ENCODE measurements at regions not wholly inside any gene's neighbourhood (a gene's known extent, or its start where the extent isn't known, plus 50 kb on each side); places are given as distances from the start of the nearest gene placed in this dataset.

DNA sequence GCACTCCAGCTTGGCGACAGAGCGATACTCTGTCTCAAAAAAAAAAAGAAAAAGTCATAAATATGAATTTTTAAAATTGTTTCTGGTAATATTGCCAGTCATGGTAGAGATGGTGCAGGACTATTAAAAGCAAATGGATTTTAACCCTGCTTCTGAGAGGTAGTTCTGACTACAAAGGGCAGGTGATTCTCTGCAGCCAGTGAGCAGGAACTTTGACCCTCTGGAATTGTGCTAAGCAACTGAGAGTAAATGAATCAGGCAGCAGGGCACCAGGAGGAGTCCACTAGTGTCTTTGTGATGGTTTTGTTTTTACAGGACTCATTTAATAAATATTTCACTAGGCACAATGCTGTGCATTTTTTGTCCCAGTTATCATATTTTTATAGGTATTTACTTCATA is 781.2 kb downstream of the TLE4 start:
- TF ChIP-seq, protein P1, sequence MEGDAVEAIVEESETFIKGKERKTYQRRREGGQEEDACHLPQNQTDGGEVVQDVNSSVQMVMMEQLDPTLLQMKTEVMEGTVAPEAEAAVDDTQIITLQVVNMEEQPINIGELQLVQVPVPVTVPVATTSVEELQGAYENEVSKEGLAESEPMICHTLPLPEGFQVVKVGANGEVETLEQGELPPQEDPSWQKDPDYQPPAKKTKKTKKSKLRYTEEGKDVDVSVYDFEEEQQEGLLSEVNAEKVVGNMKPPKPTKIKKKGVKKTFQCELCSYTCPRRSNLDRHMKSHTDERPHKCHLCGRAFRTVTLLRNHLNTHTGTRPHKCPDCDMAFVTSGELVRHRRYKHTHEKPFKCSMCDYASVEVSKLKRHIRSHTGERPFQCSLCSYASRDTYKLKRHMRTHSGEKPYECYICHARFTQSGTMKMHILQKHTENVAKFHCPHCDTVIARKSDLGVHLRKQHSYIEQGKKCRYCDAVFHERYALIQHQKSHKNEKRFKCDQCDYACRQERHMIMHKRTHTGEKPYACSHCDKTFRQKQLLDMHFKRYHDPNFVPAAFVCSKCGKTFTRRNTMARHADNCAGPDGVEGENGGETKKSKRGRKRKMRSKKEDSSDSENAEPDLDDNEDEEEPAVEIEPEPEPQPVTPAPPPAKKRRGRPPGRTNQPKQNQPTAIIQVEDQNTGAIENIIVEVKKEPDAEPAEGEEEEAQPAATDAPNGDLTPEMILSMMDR (IDR thresholded peaks at IDR 0.05; ENCODE audit: insufficient read depth, low read length, poor library complexity, severe bottlenecking): no peak
- Histone ChIP-seq H3K4me3 (ENCODE audit: low read depth, low read length) (no peak overlapping the region), H3K27me3 (ENCODE audit: control insufficient read depth, insufficient read depth, low read length) (no peaks in the 10 kb centered on the region), H3K36me3 (ENCODE audit: control insufficient read depth, insufficient read depth, low read length) (no peaks in the 10 kb centered on the region)
- no peak for DNase-seq (ENCODE audit: low read depth)

DNA sequence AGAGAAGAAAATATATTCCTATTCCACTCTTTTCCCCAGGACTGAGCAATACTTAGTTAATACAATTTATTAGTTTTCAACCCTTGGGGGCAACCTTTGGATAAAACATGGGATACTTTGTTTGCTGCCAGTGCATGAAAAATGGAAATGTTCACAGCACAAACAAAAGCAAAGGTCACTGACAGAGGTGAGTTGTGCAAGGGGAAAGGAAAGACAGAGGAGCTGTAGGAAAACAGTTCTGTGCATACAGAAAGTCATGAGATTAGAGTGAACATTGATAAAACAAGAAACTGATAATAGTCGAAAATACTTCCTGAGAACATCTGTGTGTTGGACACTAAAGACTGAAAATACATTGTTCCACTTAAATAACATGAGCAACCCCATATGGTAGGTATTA is 779.8 kb downstream of the TLE4 start:
- no peak for DNase-seq (ENCODE audit: low read depth)
- TF ChIP-seq, protein P1 (IDR thresholded peaks at IDR 0.05; ENCODE audit: insufficient read depth, low read length, poor library complexity, severe bottlenecking): no peak
- H3K27me3 ChIP-seq (ENCODE audit: control insufficient read depth, insufficient read depth, low read length): no peaks in the 10 kb centered on the region
- no peaks in the 10 kb centered on the region for H3K36me3 ChIP-seq (ENCODE audit: control insufficient read depth, insufficient read depth, low read length)
- H3K4me3 ChIP-seq (ENCODE audit: low read depth, low read length): no peak overlapping the region

DNA sequence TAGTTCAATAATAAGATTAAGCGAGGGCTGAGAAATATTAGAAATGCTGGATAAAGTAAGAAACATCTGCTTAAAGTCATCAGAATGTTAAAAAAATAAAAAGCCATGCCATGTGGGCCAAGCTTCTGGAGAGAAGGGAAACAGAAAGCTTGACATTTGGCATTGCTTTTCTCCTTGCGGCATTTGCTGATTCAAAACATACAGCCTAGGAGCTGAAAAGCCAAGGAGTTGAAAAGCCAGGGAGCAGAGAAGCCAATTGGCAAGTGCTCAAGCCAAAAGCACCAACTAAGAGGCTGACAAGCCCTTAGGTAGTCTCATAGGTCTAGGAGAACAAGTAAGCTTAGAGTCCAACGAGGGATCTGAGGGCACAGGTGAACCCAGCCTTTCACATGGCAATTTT is 754.3 kb downstream of the TLE4 start:
- H3K36me3 ChIP-seq (ENCODE audit: control insufficient read depth, insufficient read depth, low read length): no peaks in the 10 kb centered on the region
- TF ChIP-seq, protein P1 (IDR thresholded peaks at IDR 0.05; ENCODE audit: insufficient read depth, low read length, poor library complexity, severe bottlenecking): no peak
- H3K27me3 ChIP-seq (ENCODE audit: control insufficient read depth, insufficient read depth, low read length): no peaks in the 10 kb centered on the region
- no peak for DNase-seq (ENCODE audit: low read depth)
- no peak overlapping the region for H3K4me3 ChIP-seq (ENCODE audit: low read depth, low read length)

DNA sequence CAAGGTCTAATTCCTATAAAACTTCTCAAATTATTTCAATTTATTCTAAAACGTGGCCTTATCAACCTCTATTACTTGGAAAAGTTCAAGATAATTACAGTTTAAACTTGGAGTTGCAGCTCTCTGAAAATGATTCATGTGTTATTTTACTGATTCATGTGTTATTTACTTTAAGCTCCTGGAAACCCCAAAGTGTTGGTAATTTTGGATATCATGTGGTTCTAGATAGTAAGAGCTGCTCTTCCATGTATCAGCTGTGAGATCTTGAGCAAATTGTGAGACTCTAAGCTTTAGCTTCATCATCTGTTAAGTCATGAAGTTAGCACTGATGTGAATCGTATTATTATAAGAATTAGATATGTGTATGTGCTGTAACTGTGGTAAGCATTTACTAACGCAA is 749.2 kb downstream of the TLE4 start:
- Histone ChIP-seq H3K4me3 (ENCODE audit: low read depth, low read length) (no peak overlapping the region), H3K27me3 (ENCODE audit: control insufficient read depth, insufficient read depth, low read length) (no peaks in the 10 kb centered on the region), H3K36me3 (ENCODE audit: control insufficient read depth, insufficient read depth, low read length) (no peaks in the 10 kb centered on the region)
- TF ChIP-seq, protein P1 (IDR thresholded peaks at IDR 0.05; ENCODE audit: insufficient read depth, low read length, poor library complexity, severe bottlenecking): no peak
- peak; percentile 26 for DNase-seq (ENCODE audit: low read depth)

DNA sequence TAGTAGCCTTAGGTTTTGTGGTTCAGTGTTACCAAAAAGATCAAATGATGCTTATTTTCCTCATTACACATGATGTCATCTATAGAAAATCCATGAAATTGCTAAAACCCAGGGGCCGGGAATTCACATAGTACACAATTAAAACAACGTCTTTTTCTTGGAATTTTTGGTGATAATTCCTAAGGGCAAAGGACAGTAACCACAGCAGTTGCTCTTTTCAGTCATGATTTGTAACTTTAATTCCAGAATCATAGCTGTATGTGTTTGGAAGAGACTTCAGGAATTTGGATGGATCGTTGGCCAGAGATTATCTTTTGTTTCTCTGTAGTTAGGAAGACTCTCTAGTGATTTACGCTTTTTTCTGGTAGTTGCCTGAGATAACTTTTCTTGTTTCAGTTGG is 748.7 kb downstream of the TLE4 start:
- TF ChIP-seq, protein P1 (IDR thresholded peaks at IDR 0.05; ENCODE audit: insufficient read depth, low read length, poor library complexity, severe bottlenecking): no peak
- DNase-seq (ENCODE audit: low read depth): no peak
- Histone ChIP-seq H3K4me3 (ENCODE audit: low read depth, low read length) (no peak overlapping the region), H3K27me3 (ENCODE audit: control insufficient read depth, insufficient read depth, low read length) (no peaks in the 10 kb centered on the region), H3K36me3 (ENCODE audit: control insufficient read depth, insufficient read depth, low read length) (no peaks in the 10 kb centered on the region)

DNA sequence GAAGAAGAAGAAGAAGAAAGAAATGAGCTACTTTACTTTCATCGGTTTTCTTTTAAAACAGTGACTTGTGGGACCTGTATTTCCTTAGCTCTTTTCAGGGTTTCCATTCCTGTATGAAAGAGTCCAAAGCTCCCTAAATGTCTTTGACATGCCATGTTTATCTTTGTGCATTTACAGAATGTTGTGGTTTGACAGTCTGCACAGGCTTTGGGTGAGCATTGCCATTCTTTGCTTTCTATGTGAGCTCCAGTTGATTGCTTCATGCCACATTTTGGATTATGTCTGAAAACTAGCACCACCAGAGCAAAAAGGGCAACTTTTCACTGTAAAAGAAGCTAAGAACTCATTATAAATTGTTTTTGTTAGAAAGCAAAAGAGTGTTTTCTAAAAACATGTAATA is 733.4 kb downstream of the TLE4 start:
- TF ChIP-seq, protein P1 (IDR thresholded peaks at IDR 0.05; ENCODE audit: insufficient read depth, low read length, poor library complexity, severe bottlenecking): no peak
- Histone ChIP-seq H3K4me3 (ENCODE audit: low read depth, low read length) (no peak overlapping the region), H3K27me3 (ENCODE audit: control insufficient read depth, insufficient read depth, low read length) (no peaks in the 10 kb centered on the region), H3K36me3 (ENCODE audit: control insufficient read depth, insufficient read depth, low read length) (no peaks in the 10 kb centered on the region)
- DNase-seq (ENCODE audit: low read depth): no peak

Data from kidney epithelial cell (primary cell).